Liver (tissue), 8 donors: ENCODE measurements at regions not wholly inside any gene's neighbourhood (a gene's known extent, or its start where the extent isn't known, plus 50 kb on each side); places are given as distances from the start of the nearest gene placed in this dataset.

Source experiments
- DNase-seq: peaks from one replicate; pipeline ENCODE4 v3.0.0-alpha.2; 2017; ENCODE audit warnings: low spot score
- H3K27ac ChIP-seq, 2 donors: one replicate each; pipeline ENCODE4 v1.7.0; 2013; ENCODE audit warnings: inconsistent platforms in 2 of 2, low read length in 2 of 2, control low read depth in 1 of 2, low read depth in 1 of 2, mild to moderate bottlenecking in 1 of 2
- H3K27me3 ChIP-seq, 4 donors: one replicate each; pipeline versions ENCODE4 v1.6.1 to v1.7.0; 2013; ENCODE audit warnings: low read length in 3 of 4, inconsistent platforms in 1 of 4, mild to moderate bottlenecking in 1 of 4, moderate library complexity in 1 of 4; ENCODE audit not compliant: control insufficient read depth in 4 of 4, insufficient read depth in 4 of 4
- H3K36me3 ChIP-seq, 4 donors: one replicate each; pipeline versions ENCODE4 v1.6.1 to v1.7.0; 2013; ENCODE audit warnings: low read length in 3 of 4, mild to moderate bottlenecking in 3 of 4, low read depth in 1 of 4, moderate library complexity in 1 of 4; ENCODE audit not compliant: control insufficient read depth in 4 of 4, insufficient read depth in 3 of 4
- H3K4me1 ChIP-seq, 4 donors: one replicate each; pipeline versions ENCODE4 v1.6.1 to v1.7.0; 2013; ENCODE audit warnings: low read length in 3 of 4, mild to moderate bottlenecking in 3 of 4, moderate library complexity in 1 of 4; ENCODE audit not compliant: control insufficient read depth in 4 of 4, insufficient read depth in 4 of 4
- H3K4me3 ChIP-seq, 3 donors: one replicate each; pipeline versions ENCODE4 v1.6.1 to v1.7.0; 2013; ENCODE audit warnings: low read length in 3 of 3, control low read depth in 1 of 3, low read depth in 1 of 3, mild to moderate bottlenecking in 1 of 3
- H3K9ac ChIP-seq, 2 donors: one replicate each; pipeline ENCODE4 v1.7.0; 2013; ENCODE audit warnings: low read length in 2 of 2, mild to moderate bottlenecking in 2 of 2, moderate library complexity in 2 of 2, control low read depth in 1 of 2, low read depth in 1 of 2
- H3K9me3 ChIP-seq, 4 donors: one replicate each; pipeline versions ENCODE4 v1.6.1 to v1.7.0; 2013; ENCODE audit warnings: low read length in 3 of 4; ENCODE audit not compliant: control insufficient read depth in 4 of 4
- FOXA2 ChIP-seq: IDR thresholded peaks from 2 replicates; pipeline ENCODE4 v1.6.1; 2016; ENCODE audit warnings: antibody characterized with exemption
- GABPA ChIP-seq, 2 donors: IDR thresholded peaks in 1 of 2; conservative IDR thresholded peaks in 1 of 2; 2 replicates each; pipeline ENCODE4 v1.6.1; 2016; ENCODE audit warnings: antibody characterized with exemption in 2 of 2, mild to moderate bottlenecking in 1 of 2, moderate library complexity in 1 of 2
- HNF4A ChIP-seq, 2 donors: conservative IDR thresholded peaks; 2 replicates each; pipeline ENCODE4 v1.6.1; 2016; ENCODE audit warnings: antibody characterized with exemption in 2 of 2, mild to moderate bottlenecking in 2 of 2
- HNF4G ChIP-seq: IDR thresholded peaks from 2 replicates; pipeline ENCODE4 v1.6.1; 2016; ENCODE audit warnings: antibody characterized with exemption
- JUND ChIP-seq, 2 donors: IDR thresholded peaks; 2 replicates each; pipeline ENCODE4 v1.6.1; 2016; ENCODE audit warnings: antibody characterized with exemption in 2 of 2
- NR2F2 ChIP-seq: IDR thresholded peaks from 2 replicates; pipeline ENCODE4 v1.6.1; 2016; ENCODE audit warnings: antibody characterized with exemption
- RAD21 ChIP-seq, 2 donors: IDR thresholded peaks; 2 replicates each; pipeline ENCODE4 v1.6.1; 2016; ENCODE audit warnings: antibody characterized with exemption in 2 of 2, mild to moderate bottlenecking in 2 of 2
- RXRA ChIP-seq, 2 donors: IDR thresholded peaks; 2 replicates each; pipeline ENCODE4 v1.6.1; 2017 to 2018; ENCODE audit warnings: antibody characterized with exemption in 2 of 2, mild to moderate bottlenecking in 1 of 2
- SP1 ChIP-seq: IDR thresholded peaks from 2 replicates; pipeline ENCODE4 v1.6.1; 2018; ENCODE audit warnings: antibody characterized with exemption, mild to moderate bottlenecking
- TAF1 ChIP-seq: conservative IDR thresholded peaks from 2 replicates; pipeline ENCODE4 v1.6.1; 2016; ENCODE audit warnings: antibody characterized with exemption, mild to moderate bottlenecking
- YY1 ChIP-seq: IDR thresholded peaks from 2 replicates; pipeline ENCODE4 v1.6.1; 2016; ENCODE audit warnings: antibody characterized with exemption, mild to moderate bottlenecking
- WGBS: extraction: QIAGEN DNeasy Blood & Tissue Kit; methylation state at CpG from one replicate; pipeline ENCODE4 v1.1.7; 2013; 5-methylcytosine and 5-hydroxymethylcytosine counted together
- TF ChIP-seq, protein P1 (sequence below): fragments of 150-350 bp; IDR thresholded peaks from 2 replicates; pipeline ENCODE4 v1.5.1; 2017; ENCODE audit warnings: improper control_type of control experiment, low read depth, low read length; ENCODE audit not compliant: missing input control
- TF ChIP-seq, protein P2 (sequence below): IDR thresholded peaks from 2 replicates; pipeline ENCODE4 v1.6.1; 2016; ENCODE audit warnings: antibody characterized with exemption
- TF ChIP-seq, protein P3 (sequence below): IDR thresholded peaks from 2 replicates; pipeline ENCODE4 v1.6.1; 2016; ENCODE audit warnings: antibody characterized with exemption
- TF ChIP-seq, protein P4 (sequence below): IDR thresholded peaks from 2 replicates; pipeline ENCODE4 v1.6.1; 2016; ENCODE audit warnings: antibody characterized with exemption
- TF ChIP-seq, protein P5 (sequence below): IDR thresholded peaks from 2 replicates; pipeline ENCODE4 v1.6.1; 2016; ENCODE audit warnings: antibody characterized with exemption, mild to moderate bottlenecking
- donor health status: healthy.
- donor health status: healthy.
- donor health status: healthy.
- donor health status: healthy.
- donor health status: healthy.

DNA sequence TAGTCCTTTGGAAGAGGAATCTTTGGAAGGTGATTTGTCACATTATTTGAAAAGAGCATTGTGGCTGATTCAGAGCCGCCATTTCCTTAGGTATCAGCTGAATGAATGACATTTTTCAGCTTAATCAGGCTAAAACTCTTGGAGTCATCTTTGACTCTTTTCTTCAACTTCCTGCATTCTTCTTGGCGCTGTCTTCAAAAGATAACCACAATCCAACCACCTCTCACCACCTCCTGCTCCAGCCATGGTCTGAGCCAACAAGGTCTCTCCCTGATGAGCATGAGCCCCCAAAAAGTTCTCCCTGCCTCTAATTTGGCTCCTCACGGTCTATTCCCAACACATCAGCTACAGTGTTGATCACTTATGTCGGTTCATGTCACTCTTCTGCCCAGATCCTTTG lies 297.6 kb upstream of the RUNX1 start:
- Histone ChIP-seq H3K36me3 (no peaks in the 10 kb centered on the region), H3K9ac (no peak overlapping the region), H3K27me3 (peaks cover 0 to 6% (median 5%) of the 10 kb centered on the region in 4 donors), H3K9me3 (no peaks in the 10 kb centered on the region), H3K4me1 (no peaks in the 10 kb centered on the region), H3K4me3 (no peak overlapping the region), H3K27ac (no peak overlapping the region)
- TF ChIP-seq GABPA (IDR thresholded peaks at IDR 0.05 in 1 of 2, conservative IDR thresholded peaks at IDR 0.05 in 1 of 2): no peak
- no peak for TF ChIP-seq TAF1
- no peak for TF ChIP-seq NR2F2
- TF ChIP-seq, protein P1, sequence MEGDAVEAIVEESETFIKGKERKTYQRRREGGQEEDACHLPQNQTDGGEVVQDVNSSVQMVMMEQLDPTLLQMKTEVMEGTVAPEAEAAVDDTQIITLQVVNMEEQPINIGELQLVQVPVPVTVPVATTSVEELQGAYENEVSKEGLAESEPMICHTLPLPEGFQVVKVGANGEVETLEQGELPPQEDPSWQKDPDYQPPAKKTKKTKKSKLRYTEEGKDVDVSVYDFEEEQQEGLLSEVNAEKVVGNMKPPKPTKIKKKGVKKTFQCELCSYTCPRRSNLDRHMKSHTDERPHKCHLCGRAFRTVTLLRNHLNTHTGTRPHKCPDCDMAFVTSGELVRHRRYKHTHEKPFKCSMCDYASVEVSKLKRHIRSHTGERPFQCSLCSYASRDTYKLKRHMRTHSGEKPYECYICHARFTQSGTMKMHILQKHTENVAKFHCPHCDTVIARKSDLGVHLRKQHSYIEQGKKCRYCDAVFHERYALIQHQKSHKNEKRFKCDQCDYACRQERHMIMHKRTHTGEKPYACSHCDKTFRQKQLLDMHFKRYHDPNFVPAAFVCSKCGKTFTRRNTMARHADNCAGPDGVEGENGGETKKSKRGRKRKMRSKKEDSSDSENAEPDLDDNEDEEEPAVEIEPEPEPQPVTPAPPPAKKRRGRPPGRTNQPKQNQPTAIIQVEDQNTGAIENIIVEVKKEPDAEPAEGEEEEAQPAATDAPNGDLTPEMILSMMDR: no peak
- no peak for TF ChIP-seq SP1
- no peak for TF ChIP-seq FOXA2
- no peak for TF ChIP-seq RXRA (IDR thresholded peaks at IDR 0.05)
- no peak for TF ChIP-seq HNF4A (conservative IDR thresholded peaks at IDR 0.05)
- TF ChIP-seq, protein P2, sequence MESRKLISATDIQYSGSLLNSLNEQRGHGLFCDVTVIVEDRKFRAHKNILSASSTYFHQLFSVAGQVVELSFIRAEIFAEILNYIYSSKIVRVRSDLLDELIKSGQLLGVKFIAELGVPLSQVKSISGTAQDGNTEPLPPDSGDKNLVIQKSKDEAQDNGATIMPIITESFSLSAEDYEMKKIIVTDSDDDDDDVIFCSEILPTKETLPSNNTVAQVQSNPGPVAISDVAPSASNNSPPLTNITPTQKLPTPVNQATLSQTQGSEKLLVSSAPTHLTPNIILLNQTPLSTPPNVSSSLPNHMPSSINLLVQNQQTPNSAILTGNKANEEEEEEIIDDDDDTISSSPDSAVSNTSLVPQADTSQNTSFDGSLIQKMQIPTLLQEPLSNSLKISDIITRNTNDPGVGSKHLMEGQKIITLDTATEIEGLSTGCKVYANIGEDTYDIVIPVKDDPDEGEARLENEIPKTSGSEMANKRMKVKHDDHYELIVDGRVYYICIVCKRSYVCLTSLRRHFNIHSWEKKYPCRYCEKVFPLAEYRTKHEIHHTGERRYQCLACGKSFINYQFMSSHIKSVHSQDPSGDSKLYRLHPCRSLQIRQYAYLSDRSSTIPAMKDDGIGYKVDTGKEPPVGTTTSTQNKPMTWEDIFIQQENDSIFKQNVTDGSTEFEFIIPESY: no peak
- TF ChIP-seq, protein P3, sequence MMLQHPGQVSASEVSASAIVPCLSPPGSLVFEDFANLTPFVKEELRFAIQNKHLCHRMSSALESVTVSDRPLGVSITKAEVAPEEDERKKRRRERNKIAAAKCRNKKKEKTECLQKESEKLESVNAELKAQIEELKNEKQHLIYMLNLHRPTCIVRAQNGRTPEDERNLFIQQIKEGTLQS: no peak
- no peak for TF ChIP-seq YY1
- TF ChIP-seq RAD21 (IDR thresholded peaks at IDR 0.05): no peak
- TF ChIP-seq, protein P4, sequence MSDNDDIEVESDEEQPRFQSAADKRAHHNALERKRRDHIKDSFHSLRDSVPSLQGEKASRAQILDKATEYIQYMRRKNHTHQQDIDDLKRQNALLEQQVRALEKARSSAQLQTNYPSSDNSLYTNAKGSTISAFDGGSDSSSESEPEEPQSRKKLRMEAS: no peak
- TF ChIP-seq, protein P5, sequence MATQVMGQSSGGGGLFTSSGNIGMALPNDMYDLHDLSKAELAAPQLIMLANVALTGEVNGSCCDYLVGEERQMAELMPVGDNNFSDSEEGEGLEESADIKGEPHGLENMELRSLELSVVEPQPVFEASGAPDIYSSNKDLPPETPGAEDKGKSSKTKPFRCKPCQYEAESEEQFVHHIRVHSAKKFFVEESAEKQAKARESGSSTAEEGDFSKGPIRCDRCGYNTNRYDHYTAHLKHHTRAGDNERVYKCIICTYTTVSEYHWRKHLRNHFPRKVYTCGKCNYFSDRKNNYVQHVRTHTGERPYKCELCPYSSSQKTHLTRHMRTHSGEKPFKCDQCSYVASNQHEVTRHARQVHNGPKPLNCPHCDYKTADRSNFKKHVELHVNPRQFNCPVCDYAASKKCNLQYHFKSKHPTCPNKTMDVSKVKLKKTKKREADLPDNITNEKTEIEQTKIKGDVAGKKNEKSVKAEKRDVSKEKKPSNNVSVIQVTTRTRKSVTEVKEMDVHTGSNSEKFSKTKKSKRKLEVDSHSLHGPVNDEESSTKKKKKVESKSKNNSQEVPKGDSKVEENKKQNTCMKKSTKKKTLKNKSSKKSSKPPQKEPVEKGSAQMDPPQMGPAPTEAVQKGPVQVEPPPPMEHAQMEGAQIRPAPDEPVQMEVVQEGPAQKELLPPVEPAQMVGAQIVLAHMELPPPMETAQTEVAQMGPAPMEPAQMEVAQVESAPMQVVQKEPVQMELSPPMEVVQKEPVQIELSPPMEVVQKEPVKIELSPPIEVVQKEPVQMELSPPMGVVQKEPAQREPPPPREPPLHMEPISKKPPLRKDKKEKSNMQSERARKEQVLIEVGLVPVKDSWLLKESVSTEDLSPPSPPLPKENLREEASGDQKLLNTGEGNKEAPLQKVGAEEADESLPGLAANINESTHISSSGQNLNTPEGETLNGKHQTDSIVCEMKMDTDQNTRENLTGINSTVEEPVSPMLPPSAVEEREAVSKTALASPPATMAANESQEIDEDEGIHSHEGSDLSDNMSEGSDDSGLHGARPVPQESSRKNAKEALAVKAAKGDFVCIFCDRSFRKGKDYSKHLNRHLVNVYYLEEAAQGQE: no peak
- no peak for TF ChIP-seq JUND (IDR thresholded peaks at IDR 0.05)
- no peak for DNase-seq
- WGBS: 86% methylated on average over 4 of the region's 4 CpGs

DNA sequence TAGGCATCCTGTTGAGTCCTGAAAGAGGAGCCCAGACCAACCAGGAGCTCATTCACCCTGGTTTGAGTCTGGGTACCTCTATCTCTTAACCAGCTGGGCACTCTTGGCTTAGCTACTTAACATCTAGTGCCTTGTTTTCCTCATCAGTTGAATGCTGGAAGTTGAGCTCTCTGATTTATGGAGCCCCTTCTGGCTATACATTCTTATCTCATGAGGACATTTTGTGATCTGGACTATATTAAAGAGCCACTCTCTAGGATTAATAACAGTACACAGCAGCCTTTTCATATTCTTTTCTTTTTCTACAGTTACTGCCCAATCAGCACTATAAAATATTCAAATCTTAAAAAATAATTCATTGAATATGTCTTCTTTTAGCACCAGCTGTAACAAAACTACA lies 296.9 kb upstream of the RUNX1 start:
- no peaks in the 10 kb centered on the region for H3K4me1 ChIP-seq
- TF ChIP-seq, protein P3: no peak
- TF ChIP-seq GABPA (IDR thresholded peaks at IDR 0.05 in 1 of 2, conservative IDR thresholded peaks at IDR 0.05 in 1 of 2): no peak
- TF ChIP-seq TAF1: no peak
- no peak for TF ChIP-seq YY1
- TF ChIP-seq JUND (IDR thresholded peaks at IDR 0.05): no peak
- TF ChIP-seq HNF4G: no peak
- H3K4me3 ChIP-seq: no peak overlapping the region
- peaks cover 0 to 6% (median 5%) of the 10 kb centered on the region in 4 donors for H3K27me3 ChIP-seq
- H3K9me3 ChIP-seq: no peaks in the 10 kb centered on the region
- DNase-seq: no peak
- H3K27ac ChIP-seq: no peak overlapping the region
- H3K36me3 ChIP-seq: no peaks in the 10 kb centered on the region
- no peak overlapping the region for H3K9ac ChIP-seq
